Endothelial cell of umbilical vein (primary cell): ENCODE measurements at regions not wholly inside any gene's neighbourhood (a gene's known extent, or its start where the extent isn't known, plus 50 kb on each side); places are given as distances from the start of the nearest gene placed in this dataset.

Source experiments
- BruUV-seq: library from RNA; stranded (reverse); fragments of 400-500 nt; replicated peaks from 2 replicates; lab custom pipeline; 2021; lab: Mats Ljungman, UMichigan
- CTCF ChIA-PET: fragments of 300-600, 350-600 bp; sonication (Branson Sonifier 250); formaldehyde crosslinking; loops from one replicate; lab custom pipeline; 2021; ENCODE audit warnings: antibody characterized with exemption, inconsistent platforms; lab: Charles Lee
- POLR2A ChIA-PET: fragments of 300-600, 350-600 bp; sonication (Branson Sonifier 250); formaldehyde crosslinking; loops from one replicate; lab custom pipeline; 2021; ENCODE audit warnings: antibody characterized with exemption, inconsistent platforms; lab: Charles Lee
- DNase-seq: peaks from one replicate; pipeline ENCODE4 v3.0.0-alpha.2; 2011; ENCODE audit warnings: low read depth, low spot score
- FAIRE-seq: peaks from 2 replicates; lab custom pipeline; 2011; peaks lifted over from hg19 to GRCh38; lab: Jason Lieb, UNC
- H2AFZ ChIP-seq: 2 replicates; pipeline ENCODE4 v1.6.0; 2012; ENCODE audit warnings: low read depth, low read length, control low read depth, inconsistent platforms
- H3K27ac ChIP-seq: 2 replicates; pipeline ENCODE4 v1.5.1; 2011; ENCODE audit warnings: low read depth, mild to moderate bottlenecking, control low read depth, low read length, moderate library complexity; ENCODE audit not compliant: insufficient read depth
- H3K27me3 ChIP-seq, 2 experiments: 2 replicates each; pipeline versions ENCODE4 v1.6.0 to v1.6.1; 2011; ENCODE audit warnings: low read length in 2 of 2, mixed read lengths in 1 of 2; ENCODE audit not compliant: control insufficient read depth in 2 of 2, insufficient read depth in 2 of 2
- H3K36me3 ChIP-seq, 2 experiments: 2 replicates in 1 of 2; 3 replicates in 1 of 2; pipeline ENCODE4 v1.5.1; 2011; ENCODE audit warnings: low read length in 2 of 2, mild to moderate bottlenecking in 1 of 2, moderate library complexity in 1 of 2; ENCODE audit not compliant: control insufficient read depth in 2 of 2, insufficient read depth in 2 of 2; ENCODE audit errors: extremely low read depth in 1 of 2
- H3K4me1 ChIP-seq: 3 replicates; pipeline ENCODE4 v1.5.1; 2011; ENCODE audit warnings: mild to moderate bottlenecking, low read length; ENCODE audit not compliant: control insufficient read depth, insufficient read depth; ENCODE audit errors: extremely low read depth
- H3K4me2 ChIP-seq: 2 replicates; pipeline ENCODE4 v1.6.1; 2011; ENCODE audit warnings: low read length, control low read depth, mixed read lengths; ENCODE audit not compliant: insufficient read depth
- H3K4me3 ChIP-seq, 3 experiments: fragments of 200-600 bp in 1 of 3; sonication (generic), shearing (Covaris generic) in 1 of 3; replicated peaks in 1 of 3; 2 replicates each; pipeline ENCODE4 v1.5.1; 2011 to 2016; ENCODE audit warnings: control low read depth in 3 of 3, low read length in 3 of 3, mild to moderate bottlenecking in 2 of 3, inconsistent platforms in 1 of 3, low read depth in 1 of 3, moderate library complexity in 1 of 3; ENCODE audit not compliant: insufficient read depth in 1 of 3
- H3K79me2 ChIP-seq: 2 replicates; pipeline ENCODE4 v1.6.0; 2012; ENCODE audit warnings: low read length, inconsistent platforms; ENCODE audit not compliant: control insufficient read depth, insufficient read depth
- H3K9ac ChIP-seq: replicated peaks from 2 replicates; pipeline ENCODE3; 2011; ENCODE audit warnings: low read length, control low read depth; ENCODE audit not compliant: insufficient read depth; ENCODE audit errors: extremely low read depth
- H3K9me1 ChIP-seq: replicated peaks from 3 replicates; pipeline ENCODE4 v1.6.0; 2011; ENCODE audit warnings: mild to moderate bottlenecking, low read length; ENCODE audit not compliant: control insufficient read depth, insufficient read depth; ENCODE audit errors: extremely low read depth
- H3K9me3 ChIP-seq: replicated peaks from 2 replicates; pipeline ENCODE4 v1.5.1; 2012; ENCODE audit warnings: low read length, inconsistent platforms; ENCODE audit not compliant: control insufficient read depth, insufficient read depth
- H4K20me1 ChIP-seq: replicated peaks from 2 replicates; pipeline ENCODE3; 2011; ENCODE audit warnings: mild to moderate bottlenecking, low read length; ENCODE audit not compliant: control insufficient read depth, insufficient read depth; ENCODE audit errors: extremely low read depth
- EZH2 ChIP-seq: IDR thresholded peaks from 2 replicates; pipeline ENCODE4 v1.6.1; 2012; ENCODE audit warnings: borderline replicate concordance, low read depth, mild to moderate bottlenecking, moderate library complexity, low read length, inconsistent platforms; ENCODE audit not compliant: severe bottlenecking
- FOS ChIP-seq: IDR thresholded peaks from 2 replicates; pipeline ENCODE4 v1.6.1; 2011; ENCODE audit warnings: mild to moderate bottlenecking, low read length, moderate library complexity, borderline replicate concordance; ENCODE audit not compliant: insufficient read depth
- GATA2 ChIP-seq: IDR thresholded peaks from 2 replicates; pipeline ENCODE4 v1.7.0; 2011; ENCODE audit warnings: low read depth, mild to moderate bottlenecking, moderate library complexity, mixed read lengths, low read length; ENCODE audit not compliant: insufficient read length, insufficient read depth
- JUN ChIP-seq: IDR thresholded peaks from 2 replicates; pipeline ENCODE4 v1.6.1; 2011; ENCODE audit warnings: borderline replicate concordance, low read depth; ENCODE audit not compliant: insufficient read length, insufficient read depth
- MYC ChIP-seq: IDR thresholded peaks from one replicate; pipeline ENCODE4 v1.6.1; 2011; ENCODE audit warnings: mild to moderate bottlenecking, low read depth, low read length
- POLR2A ChIP-seq: IDR thresholded peaks from 2 replicates; pipeline ENCODE4 v1.6.1; 2012; ENCODE audit warnings: low read depth, mild to moderate bottlenecking, control low read depth, low read length
- POLR2AphosphoS5 ChIP-seq: IDR thresholded peaks from 2 replicates; pipeline ENCODE4 v1.6.1; 2012; ENCODE audit warnings: low read depth, mild to moderate bottlenecking, control low read depth, low read length, moderate library complexity; ENCODE audit not compliant: insufficient read depth
- dilution Hi-C: fragments of 300-500 bp; cut with MboI; formaldehyde crosslinking; loops from one replicate; pipeline ENCODE4 v1.15.0; 2019; ENCODE audit warnings: low sequenced_read_pairs; ENCODE audit not compliant: extremely low pct_ligation_motif_present
- intact Hi-C: fragments of 100-400 bp; cut with micrococcal nuclease; formaldehyde crosslinking; loops from one replicate; pipeline ENCODE4 v1.10.0; 2022
- TF ChIP-seq, protein P1 (sequence below), 2 donors: IDR thresholded peaks; 1 replicate in 1 of 2; 2 replicates in 1 of 2; pipeline ENCODE4 v1.5.1; 2011; ENCODE audit warnings: low read length in 2 of 2, mild to moderate bottlenecking in 2 of 2, moderate library complexity in 2 of 2, control low read depth in 1 of 2, inconsistent platforms in 1 of 2, low read depth in 1 of 2; ENCODE audit not compliant: insufficient read depth in 1 of 2; ENCODE audit errors: extremely low read depth in 1 of 2
- TF ChIP-seq, protein P2 (sequence below): IDR thresholded peaks from 2 replicates; pipeline ENCODE4 v1.6.1; 2011; ENCODE audit not compliant: insufficient read depth, insufficient read length

DNA sequence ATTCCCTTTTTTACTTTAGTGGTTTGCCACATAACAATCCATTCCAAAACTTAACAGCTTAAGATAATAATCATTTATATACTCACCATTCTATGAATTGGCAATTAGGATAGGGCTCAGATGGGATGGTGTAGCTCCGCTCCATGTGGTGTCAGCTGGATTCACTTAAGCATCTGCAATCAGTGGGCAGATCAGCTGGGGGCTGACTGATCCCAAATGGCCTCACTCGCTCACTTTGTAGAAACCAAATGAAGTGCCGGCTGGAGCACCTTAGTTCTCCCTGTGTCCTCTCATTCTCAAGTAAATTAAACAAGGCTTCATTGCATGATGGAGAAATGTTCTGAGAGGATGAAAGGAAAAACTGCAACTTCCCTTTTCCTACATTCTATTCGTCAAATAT, 161.4 kb downstream of the WT1 start:
- TF ChIP-seq MYC (no peak), GATA2 (no peak), POLR2AphosphoS5 (no peak), FOS (no peak), EZH2 (no peak), POLR2A (no peak), JUN (no peak)
- TF ChIP-seq, protein P1, sequence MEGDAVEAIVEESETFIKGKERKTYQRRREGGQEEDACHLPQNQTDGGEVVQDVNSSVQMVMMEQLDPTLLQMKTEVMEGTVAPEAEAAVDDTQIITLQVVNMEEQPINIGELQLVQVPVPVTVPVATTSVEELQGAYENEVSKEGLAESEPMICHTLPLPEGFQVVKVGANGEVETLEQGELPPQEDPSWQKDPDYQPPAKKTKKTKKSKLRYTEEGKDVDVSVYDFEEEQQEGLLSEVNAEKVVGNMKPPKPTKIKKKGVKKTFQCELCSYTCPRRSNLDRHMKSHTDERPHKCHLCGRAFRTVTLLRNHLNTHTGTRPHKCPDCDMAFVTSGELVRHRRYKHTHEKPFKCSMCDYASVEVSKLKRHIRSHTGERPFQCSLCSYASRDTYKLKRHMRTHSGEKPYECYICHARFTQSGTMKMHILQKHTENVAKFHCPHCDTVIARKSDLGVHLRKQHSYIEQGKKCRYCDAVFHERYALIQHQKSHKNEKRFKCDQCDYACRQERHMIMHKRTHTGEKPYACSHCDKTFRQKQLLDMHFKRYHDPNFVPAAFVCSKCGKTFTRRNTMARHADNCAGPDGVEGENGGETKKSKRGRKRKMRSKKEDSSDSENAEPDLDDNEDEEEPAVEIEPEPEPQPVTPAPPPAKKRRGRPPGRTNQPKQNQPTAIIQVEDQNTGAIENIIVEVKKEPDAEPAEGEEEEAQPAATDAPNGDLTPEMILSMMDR (IDR thresholded peaks at IDR 0.05; ENCODE audit: extremely low read depth in 1 of 2, insufficient read depth in 1 of 2, low read depth in 1 of 2, low read length in 2 of 2), result no peak
- TF ChIP-seq, protein P2, sequence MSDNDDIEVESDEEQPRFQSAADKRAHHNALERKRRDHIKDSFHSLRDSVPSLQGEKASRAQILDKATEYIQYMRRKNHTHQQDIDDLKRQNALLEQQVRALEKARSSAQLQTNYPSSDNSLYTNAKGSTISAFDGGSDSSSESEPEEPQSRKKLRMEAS, result no peak
- Histone ChIP-seq H3K36me3 (no peaks in the 10 kb centered on the region), H3K4me1 (no peaks in the 10 kb centered on the region), H3K27me3 (no peaks in the 10 kb centered on the region), H3K4me2 (no peak overlapping the region), H3K9ac (no peak overlapping the region), H3K9me1 (no peaks in the 10 kb centered on the region), H3K27ac (no peak overlapping the region), H3K4me3 (no peak overlapping the region), H2AFZ (no peak overlapping the region), H3K9me3 (no peaks in the 10 kb centered on the region), H3K79me2 (no peaks in the 10 kb centered on the region), H4K20me1 (no peaks in the 10 kb centered on the region)
- DNase-seq, result no peak
- dilution Hi-C loops (no loop called here), intact Hi-C loops (no loop called here)
- CTCF ChIA-PET, result no interaction called here
- POLR2A ChIA-PET, result no interaction called here
- FAIRE-seq, result no peak
- no TSS peak for BruUV-seq
